ENCODE measurements at regions not wholly inside any gene's neighbourhood (a gene's known extent, or its start where the extent isn't known, plus 50 kb on each side); places are given as distances from the start of the nearest gene placed in this dataset.

- TF ChIP-seq, protein P1, sequence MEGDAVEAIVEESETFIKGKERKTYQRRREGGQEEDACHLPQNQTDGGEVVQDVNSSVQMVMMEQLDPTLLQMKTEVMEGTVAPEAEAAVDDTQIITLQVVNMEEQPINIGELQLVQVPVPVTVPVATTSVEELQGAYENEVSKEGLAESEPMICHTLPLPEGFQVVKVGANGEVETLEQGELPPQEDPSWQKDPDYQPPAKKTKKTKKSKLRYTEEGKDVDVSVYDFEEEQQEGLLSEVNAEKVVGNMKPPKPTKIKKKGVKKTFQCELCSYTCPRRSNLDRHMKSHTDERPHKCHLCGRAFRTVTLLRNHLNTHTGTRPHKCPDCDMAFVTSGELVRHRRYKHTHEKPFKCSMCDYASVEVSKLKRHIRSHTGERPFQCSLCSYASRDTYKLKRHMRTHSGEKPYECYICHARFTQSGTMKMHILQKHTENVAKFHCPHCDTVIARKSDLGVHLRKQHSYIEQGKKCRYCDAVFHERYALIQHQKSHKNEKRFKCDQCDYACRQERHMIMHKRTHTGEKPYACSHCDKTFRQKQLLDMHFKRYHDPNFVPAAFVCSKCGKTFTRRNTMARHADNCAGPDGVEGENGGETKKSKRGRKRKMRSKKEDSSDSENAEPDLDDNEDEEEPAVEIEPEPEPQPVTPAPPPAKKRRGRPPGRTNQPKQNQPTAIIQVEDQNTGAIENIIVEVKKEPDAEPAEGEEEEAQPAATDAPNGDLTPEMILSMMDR (IDR thresholded peaks at IDR 0.05; ENCODE audit: insufficient read depth, low read length): no peak
- no peak for TF ChIP-seq REST (IDR thresholded peaks at IDR 0.05; ENCODE audit: insufficient replicate concordance, low read depth)
These were observed 165.9 kb downstream of the PJA1 start for GRCh38 chrX:68999356-68999755.

Measured in HL-60 (cell line).